ENCODE measurements at regions not wholly inside any gene's neighbourhood (a gene's known extent, or its start where the extent isn't known, plus 50 kb on each side); places are given as distances from the start of the nearest gene placed in this dataset.

DNA sequence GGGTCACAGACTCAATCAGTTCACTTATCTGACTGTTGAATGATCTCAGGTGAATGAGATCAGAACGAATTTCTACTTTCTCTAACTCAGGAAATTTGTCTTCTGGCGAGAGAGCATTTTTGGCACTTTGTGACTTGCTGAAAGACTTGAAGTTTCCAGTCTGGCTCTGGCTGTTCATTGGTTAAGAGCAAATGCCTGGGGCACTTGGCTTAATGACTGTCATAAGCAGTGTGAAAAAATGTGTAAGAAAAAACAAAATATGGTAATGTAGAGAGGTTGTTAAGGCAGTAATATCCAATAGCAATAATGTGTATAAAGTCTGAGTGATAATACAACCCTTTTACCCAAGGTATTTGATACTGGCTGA is 71.3 kb upstream of the PGRMC2 start:
- TF ChIP-seq, protein P1, sequence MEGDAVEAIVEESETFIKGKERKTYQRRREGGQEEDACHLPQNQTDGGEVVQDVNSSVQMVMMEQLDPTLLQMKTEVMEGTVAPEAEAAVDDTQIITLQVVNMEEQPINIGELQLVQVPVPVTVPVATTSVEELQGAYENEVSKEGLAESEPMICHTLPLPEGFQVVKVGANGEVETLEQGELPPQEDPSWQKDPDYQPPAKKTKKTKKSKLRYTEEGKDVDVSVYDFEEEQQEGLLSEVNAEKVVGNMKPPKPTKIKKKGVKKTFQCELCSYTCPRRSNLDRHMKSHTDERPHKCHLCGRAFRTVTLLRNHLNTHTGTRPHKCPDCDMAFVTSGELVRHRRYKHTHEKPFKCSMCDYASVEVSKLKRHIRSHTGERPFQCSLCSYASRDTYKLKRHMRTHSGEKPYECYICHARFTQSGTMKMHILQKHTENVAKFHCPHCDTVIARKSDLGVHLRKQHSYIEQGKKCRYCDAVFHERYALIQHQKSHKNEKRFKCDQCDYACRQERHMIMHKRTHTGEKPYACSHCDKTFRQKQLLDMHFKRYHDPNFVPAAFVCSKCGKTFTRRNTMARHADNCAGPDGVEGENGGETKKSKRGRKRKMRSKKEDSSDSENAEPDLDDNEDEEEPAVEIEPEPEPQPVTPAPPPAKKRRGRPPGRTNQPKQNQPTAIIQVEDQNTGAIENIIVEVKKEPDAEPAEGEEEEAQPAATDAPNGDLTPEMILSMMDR (IDR thresholded peaks at IDR 0.05): no peak
- TF ChIP-seq, protein P2, sequence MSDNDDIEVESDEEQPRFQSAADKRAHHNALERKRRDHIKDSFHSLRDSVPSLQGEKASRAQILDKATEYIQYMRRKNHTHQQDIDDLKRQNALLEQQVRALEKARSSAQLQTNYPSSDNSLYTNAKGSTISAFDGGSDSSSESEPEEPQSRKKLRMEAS (CRISPR knock-in tag; IDR thresholded peaks at IDR 0.05): no peak
- TF ChIP-seq ATF1 (CRISPR knock-in tag; IDR thresholded peaks at IDR 0.05): no peak
